PFSK-1 (cell line): ENCODE measurements at regions not wholly inside any gene's neighbourhood (a gene's known extent, or its start where the extent isn't known, plus 50 kb on each side); places are given as distances from the start of the nearest gene placed in this dataset.

Source experiments
- FOXP2 ChIP-seq: optimal IDR thresholded peaks from 2 replicates; pipeline ENCODE3; 2011; ENCODE audit warnings: borderline replicate concordance, control low read depth, inconsistent platforms; ENCODE audit not compliant: insufficient read depth; ENCODE audit errors: extremely low read length, extremely low read depth
- POLR2AphosphoS5 ChIP-seq: IDR thresholded peaks from 2 replicates; pipeline ENCODE4 v1.6.1; 2012; ENCODE audit warnings: low read depth, mild to moderate bottlenecking, control low read depth, low read length, moderate library complexity
- SIN3A ChIP-seq: IDR thresholded peaks from 2 replicates; pipeline ENCODE4 v1.6.1; 2012; ENCODE audit warnings: mild to moderate bottlenecking, low read length, moderate library complexity, borderline replicate concordance; ENCODE audit not compliant: insufficient read depth

- TF ChIP-seq SIN3A (no peak), POLR2AphosphoS5 (no peak), FOXP2 (no peak)
Observed at GRCh38 chr10:8301831-8302230, 247.3 kb downstream of the GATA3 start.
